Liver (tissue), 3 donors: ENCODE measurements at regions not wholly inside any gene's neighbourhood (a gene's known extent, or its start where the extent isn't known, plus 50 kb on each side); places are given as distances from the start of the nearest gene placed in this dataset.

ENCODE experiments used
- CTCF ChIP-seq: fragments of 150-350 bp; IDR thresholded peaks from 2 replicates; pipeline ENCODE4 v1.5.1; 2017; ENCODE audit warnings: improper control_type of control experiment, low read depth, low read length; ENCODE audit not compliant: missing input control
- REST ChIP-seq: IDR thresholded peaks from 2 replicates; pipeline ENCODE4 v1.6.1; 2016; ENCODE audit warnings: antibody characterized with exemption, mild to moderate bottlenecking
- SP1 ChIP-seq: IDR thresholded peaks from 2 replicates; pipeline ENCODE4 v1.6.1; 2018; ENCODE audit warnings: antibody characterized with exemption, mild to moderate bottlenecking
- TF ChIP-seq, protein P1 (sequence below): IDR thresholded peaks from 2 replicates; pipeline ENCODE4 v1.6.1; 2016; ENCODE audit warnings: antibody characterized with exemption
- donor health status: healthy.
- donor health status: healthy.

GRCh38 chr11:27563201-27563600 is 56.6 kb upstream of the LIN7C start:
- TF ChIP-seq CTCF = no peak
- no peak for TF ChIP-seq REST
- no peak for TF ChIP-seq SP1
- TF ChIP-seq, protein P1, sequence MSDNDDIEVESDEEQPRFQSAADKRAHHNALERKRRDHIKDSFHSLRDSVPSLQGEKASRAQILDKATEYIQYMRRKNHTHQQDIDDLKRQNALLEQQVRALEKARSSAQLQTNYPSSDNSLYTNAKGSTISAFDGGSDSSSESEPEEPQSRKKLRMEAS = no peak
